GM08714 (cell line): ENCODE measurements at regions not wholly inside any gene's neighbourhood (a gene's known extent, or its start where the extent isn't known, plus 50 kb on each side); places are given as distances from the start of the nearest gene placed in this dataset.

Experiments used
- H3K4me3 ChIP-seq: fragments of 200-500 bp; sonication (Bioruptor generic); 2 replicates; pipeline ENCODE4 v1.5.1; 2014; ENCODE audit warnings: mild to moderate bottlenecking, low read length, inconsistent platforms
- ZNF274 ChIP-seq: IDR thresholded peaks from 2 replicates; pipeline ENCODE4 v1.6.1; 2012; ENCODE audit warnings: mild to moderate bottlenecking, low read depth, low read length

GRCh38 chr3:102179326-102180177, 255.3 kb upstream of the ZPLD1 start:
- peak overlapping the region; percentile 42 for H3K4me3 ChIP-seq
- no peak for TF ChIP-seq ZNF274

- H3K4me3 ChIP-seq, result no peak overlapping the region; the same call in 1 of the 2 replicates
- no peak for TF ChIP-seq ZNF274
These were observed 254.4 kb upstream of the ZPLD1 start for GRCh38 chr3:102180280-102180931.

- H3K4me3 ChIP-seq, result no peak overlapping the region
- no peak for TF ChIP-seq ZNF274
These were observed 253.5 kb upstream of the ZPLD1 start for GRCh38 chr3:102181175-102181920.

- no peak for TF ChIP-seq ZNF274
- no peak overlapping the region for H3K4me3 ChIP-seq
These were observed 252.7 kb upstream of the ZPLD1 start for GRCh38 chr3:102182162-102182561.

- no peak overlapping the region for H3K4me3 ChIP-seq
- no peak for TF ChIP-seq ZNF274
These were observed 251.6 kb upstream of the ZPLD1 start for GRCh38 chr3:102183186-102183585.

- no peak for TF ChIP-seq ZNF274
- no peak overlapping the region for H3K4me3 ChIP-seq
These were observed 251.2 kb upstream of the ZPLD1 start for GRCh38 chr3:102183623-102184022.

- no peak overlapping the region for H3K4me3 ChIP-seq
- no peak for TF ChIP-seq ZNF274
These were observed 245.3 kb upstream of the ZPLD1 start for GRCh38 chr3:102189541-102189940.

- no peak overlapping the region for H3K4me3 ChIP-seq
These were observed 244.7 kb upstream of the ZPLD1 start for GRCh38 chr3:102189956-102190723.

GRCh38 chr3:102192575-102192974, 242.2 kb upstream of the ZPLD1 start:
- H3K4me3 ChIP-seq, result no peak overlapping the region
- no peak for TF ChIP-seq ZNF274

More at GRCh38 chr3:102189956-102190723, 244.7 kb upstream of the ZPLD1 start:
- no peak for TF ChIP-seq ZNF274

- no peak for TF ChIP-seq ZNF274
These were observed 241.6 kb upstream of the ZPLD1 start for GRCh38 chr3:102193255-102193654.

GRCh38 chr3:102194001-102194400, 240.8 kb upstream of the ZPLD1 start:
- no peak for TF ChIP-seq ZNF274
- no peak overlapping the region for H3K4me3 ChIP-seq

More at GRCh38 chr3:102193255-102193654, 241.6 kb upstream of the ZPLD1 start:
- no peak overlapping the region for H3K4me3 ChIP-seq

- TF ChIP-seq ZNF274, result no peak
- H3K4me3 ChIP-seq, result no peak overlapping the region
These were observed 240.1 kb upstream of the ZPLD1 start for GRCh38 chr3:102194760-102195159.

GRCh38 chr3:102195198-102195948, 239.4 kb upstream of the ZPLD1 start:
- TF ChIP-seq ZNF274, result no peak
- no peak overlapping the region for H3K4me3 ChIP-seq
